ENCODE measurements at regions not wholly inside any gene's neighbourhood (a gene's known extent, or its start where the extent isn't known, plus 50 kb on each side); places are given as distances from the start of the nearest gene placed in this dataset.

GRCh38 chr18:24659827-24660720 is 199.6 kb downstream of the HRH4 start:
- no CpG with 5 or more reads among the region's 21 CpGs for WGBS (ENCODE audit: extremely low coverage, insufficient coverage, insufficient read length)
- Histone ChIP-seq H3K4me2 (ENCODE audit: low read length) (no peak overlapping the region), H2AK5ac (ENCODE audit: low read length) (no peak overlapping the region), H3K36me3 (ENCODE audit: control insufficient read depth in 1 of 2, insufficient read depth in 2 of 2, low read length in 2 of 2) (no peaks in the 10 kb centered on the region), H2AFZ (ENCODE audit: insufficient read depth, low read length, poor library complexity) (no peak overlapping the region), H3K27ac (ENCODE audit: low read depth, low read length) (no peak overlapping the region), H4K8ac (ENCODE audit: low read depth, low read length) (no peak overlapping the region), H3K14ac (ENCODE audit: low read length) (no peak overlapping the region), H3K18ac (ENCODE audit: low read length) (no peak overlapping the region), H3K79me2 (ENCODE audit: control insufficient read depth, insufficient read depth, low read length, poor library complexity) (no peaks in the 10 kb centered on the region), H2BK12ac (ENCODE audit: low read length) (no peak overlapping the region), H2BK5ac (ENCODE audit: low read depth, low read length, poor library complexity) (no peak overlapping the region), H3K27me3 (ENCODE audit: insufficient read depth, low read length) (no peaks in the 10 kb centered on the region), H4K12ac (ENCODE audit: low read depth, low read length) (no peak overlapping the region), H3K4me1 (ENCODE audit: control insufficient read depth in 1 of 2, insufficient read depth in 2 of 2, low read length in 2 of 2) (no peaks in the 10 kb centered on the region), H3K9me3 (ENCODE audit: insufficient read depth, low read depth, low read length) (no peaks in the 10 kb centered on the region), H3K9ac (ENCODE audit: low read length) (no peak overlapping the region), H3K4ac (ENCODE audit: low read depth, low read length) (no peak overlapping the region), H3K4me3 (ENCODE audit: low read depth, low read length) (no peak overlapping the region), H2BK120ac (ENCODE audit: insufficient read depth, low read length, poor library complexity) (no peak overlapping the region), H3K23ac (ENCODE audit: low read length) (no peak overlapping the region), H3K79me1 (ENCODE audit: low read length) (no peaks in the 10 kb centered on the region), H4K91ac (ENCODE audit: low read depth, low read length) (no peak overlapping the region)
- no peak for DNase-seq

GRCh38 chr18:24660956-24661355 is 200.5 kb downstream of the HRH4 start:
- Histone ChIP-seq H4K91ac (ENCODE audit: low read depth, low read length) (no peak overlapping the region), H4K12ac (ENCODE audit: low read depth, low read length) (no peak overlapping the region), H3K36me3 (ENCODE audit: control insufficient read depth in 1 of 2, insufficient read depth in 2 of 2, low read length in 2 of 2) (no peaks in the 10 kb centered on the region), H3K4me2 (ENCODE audit: low read length) (no peak overlapping the region), H3K4ac (ENCODE audit: low read depth, low read length) (no peak overlapping the region), H2BK120ac (ENCODE audit: insufficient read depth, low read length, poor library complexity) (no peak overlapping the region), H2AK5ac (ENCODE audit: low read length) (no peak overlapping the region), H3K23ac (ENCODE audit: low read length) (no peak overlapping the region), H3K18ac (ENCODE audit: low read length) (no peak overlapping the region), H3K4me3 (ENCODE audit: low read depth, low read length) (no peak overlapping the region), H3K4me1 (ENCODE audit: control insufficient read depth in 1 of 2, insufficient read depth in 2 of 2, low read length in 2 of 2) (no peaks in the 10 kb centered on the region), H3K27ac (ENCODE audit: low read depth, low read length) (no peak overlapping the region), H2BK12ac (ENCODE audit: low read length) (no peak overlapping the region), H3K27me3 (ENCODE audit: insufficient read depth, low read length) (no peaks in the 10 kb centered on the region), H3K14ac (ENCODE audit: low read length) (no peak overlapping the region), H2AFZ (ENCODE audit: insufficient read depth, low read length, poor library complexity) (no peak overlapping the region), H2BK5ac (ENCODE audit: low read depth, low read length, poor library complexity) (no peak overlapping the region), H3K9ac (ENCODE audit: low read length) (no peak overlapping the region), H3K9me3 (ENCODE audit: insufficient read depth, low read depth, low read length) (no peaks in the 10 kb centered on the region), H3K79me2 (ENCODE audit: control insufficient read depth, insufficient read depth, low read length, poor library complexity) (no peaks in the 10 kb centered on the region), H4K8ac (ENCODE audit: low read depth, low read length) (no peak overlapping the region), H3K79me1 (ENCODE audit: low read length) (no peaks in the 10 kb centered on the region)
- WGBS (ENCODE audit: extremely low coverage, insufficient coverage, insufficient read length) = no CpG with 5 or more reads among the region's 1 CpG
- no peak for DNase-seq

DNA sequence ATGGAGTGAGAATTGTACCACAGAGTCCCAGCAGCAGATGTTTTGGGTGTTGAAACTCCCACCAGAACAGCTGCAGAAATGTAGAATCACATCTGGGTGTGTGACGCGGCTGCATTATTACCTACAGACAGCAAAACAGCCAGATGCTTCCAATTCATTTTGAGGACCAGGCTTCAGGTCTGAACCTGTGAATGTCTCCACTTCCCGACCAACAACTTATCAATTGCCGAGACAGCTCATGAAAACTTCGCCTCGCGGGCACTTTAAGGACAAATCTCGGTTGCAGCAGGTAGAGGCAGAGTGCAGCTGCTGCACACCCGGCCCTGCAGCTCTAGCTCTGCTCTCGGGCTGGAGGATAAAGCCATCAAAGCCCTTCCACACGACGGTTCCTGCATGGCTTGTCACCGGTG is 202.0 kb downstream of the HRH4 start:
- Histone ChIP-seq H3K4me3 (ENCODE audit: low read depth, low read length) (no peak overlapping the region), H2AFZ (ENCODE audit: insufficient read depth, low read length, poor library complexity) (peak overlapping the region; percentile 45), H3K9me3 (ENCODE audit: insufficient read depth, low read depth, low read length) (no peaks in the 10 kb centered on the region), H3K18ac (ENCODE audit: low read length) (no peak overlapping the region), H4K12ac (ENCODE audit: low read depth, low read length) (no peak overlapping the region), H4K8ac (ENCODE audit: low read depth, low read length) (no peak overlapping the region), H2AK5ac (ENCODE audit: low read length) (no peak overlapping the region), H3K79me1 (ENCODE audit: low read length) (no peaks in the 10 kb centered on the region), H3K9ac (ENCODE audit: low read length) (no peak overlapping the region), H3K79me2 (ENCODE audit: control insufficient read depth, insufficient read depth, low read length, poor library complexity) (no peaks in the 10 kb centered on the region), H4K91ac (ENCODE audit: low read depth, low read length) (no peak overlapping the region), H3K36me3 (ENCODE audit: control insufficient read depth in 1 of 2, insufficient read depth in 2 of 2, low read length in 2 of 2) (no peaks in the 10 kb centered on the region), H2BK5ac (ENCODE audit: low read depth, low read length, poor library complexity) (no peak overlapping the region), H3K14ac (ENCODE audit: low read length) (no peak overlapping the region), H3K27me3 (ENCODE audit: insufficient read depth, low read length) (no peaks in the 10 kb centered on the region), H2BK120ac (ENCODE audit: insufficient read depth, low read length, poor library complexity) (no peak overlapping the region), H3K4ac (ENCODE audit: low read depth, low read length) (no peak overlapping the region), H3K4me2 (ENCODE audit: low read length) (no peak overlapping the region), H3K23ac (ENCODE audit: low read length) (no peak overlapping the region), H3K27ac (ENCODE audit: low read depth, low read length) (no peak overlapping the region), H3K4me1 (ENCODE audit: control insufficient read depth in 1 of 2, insufficient read depth in 2 of 2, low read length in 2 of 2) (no peaks in the 10 kb centered on the region), H2BK12ac (ENCODE audit: low read length) (no peak overlapping the region)
- DNase-seq = no peak
- no CpG with 5 or more reads among the region's 13 CpGs for WGBS (ENCODE audit: extremely low coverage, insufficient coverage, insufficient read length)

GRCh38 chr18:24663026-24663425 is 202.6 kb downstream of the HRH4 start:
- Histone ChIP-seq H3K27ac (ENCODE audit: low read depth, low read length) (no peak overlapping the region), H3K4me1 (ENCODE audit: control insufficient read depth in 1 of 2, insufficient read depth in 2 of 2, low read length in 2 of 2) (no peaks in the 10 kb centered on the region), H3K14ac (ENCODE audit: low read length) (no peak overlapping the region), H2BK12ac (ENCODE audit: low read length) (no peak overlapping the region), H4K8ac (ENCODE audit: low read depth, low read length) (no peak overlapping the region), H2BK120ac (ENCODE audit: insufficient read depth, low read length, poor library complexity) (no peak overlapping the region), H3K79me2 (ENCODE audit: control insufficient read depth, insufficient read depth, low read length, poor library complexity) (no peaks in the 10 kb centered on the region), H3K36me3 (ENCODE audit: control insufficient read depth in 1 of 2, insufficient read depth in 2 of 2, low read length in 2 of 2) (no peaks in the 10 kb centered on the region), H3K23ac (ENCODE audit: low read length) (no peak overlapping the region), H3K9ac (ENCODE audit: low read length) (no peak overlapping the region), H4K12ac (ENCODE audit: low read depth, low read length) (no peak overlapping the region), H2AFZ (ENCODE audit: insufficient read depth, low read length, poor library complexity) (no peak overlapping the region), H4K91ac (ENCODE audit: low read depth, low read length) (no peak overlapping the region), H3K4ac (ENCODE audit: low read depth, low read length) (no peak overlapping the region), H3K4me3 (ENCODE audit: low read depth, low read length) (no peak overlapping the region), H3K9me3 (ENCODE audit: insufficient read depth, low read depth, low read length) (no peaks in the 10 kb centered on the region), H3K18ac (ENCODE audit: low read length) (no peak overlapping the region), H3K79me1 (ENCODE audit: low read length) (no peaks in the 10 kb centered on the region), H3K27me3 (ENCODE audit: insufficient read depth, low read length) (no peaks in the 10 kb centered on the region), H2AK5ac (ENCODE audit: low read length) (no peak overlapping the region), H2BK5ac (ENCODE audit: low read depth, low read length, poor library complexity) (no peak overlapping the region), H3K4me2 (ENCODE audit: low read length) (no peak overlapping the region)
- no CpG with 5 or more reads among the region's 5 CpGs for WGBS (ENCODE audit: extremely low coverage, insufficient coverage, insufficient read length)
- no peak for DNase-seq
